ENCODE measurements at regions not wholly inside any gene's neighbourhood (a gene's known extent, or its start where the extent isn't known, plus 50 kb on each side); places are given as distances from the start of the nearest gene placed in this dataset.

DNA sequence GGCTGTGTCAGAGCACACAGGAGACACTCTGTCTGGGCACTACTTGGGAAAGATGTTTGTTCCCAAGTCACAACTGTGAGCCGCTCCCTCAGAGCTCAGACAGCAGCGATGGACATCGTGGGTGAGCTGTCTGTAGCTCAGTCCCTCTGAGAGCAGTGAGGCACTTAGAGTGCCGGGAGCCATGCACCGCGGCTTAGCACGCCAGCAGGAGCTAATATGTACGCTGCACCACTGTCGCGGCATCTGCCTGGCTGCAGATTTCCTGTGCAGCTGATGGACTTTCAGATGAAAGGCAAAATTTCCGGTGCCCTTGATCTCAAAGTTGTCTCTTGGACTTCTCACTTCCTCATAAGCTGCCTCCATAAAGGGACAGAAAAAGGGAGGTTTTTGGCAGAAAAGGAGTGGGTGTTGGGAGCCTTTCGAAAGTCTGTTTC lies 92.8 kb upstream of the ZNF469 start:
- no peak for TF ChIP-seq CTCF (IDR thresholded peaks at IDR 0.05)
- no peak for TF ChIP-seq POLR2A (IDR thresholded peaks at IDR 0.05)

Data from adrenal gland (tissue), 5 donors.